ENCODE measurements at regions not wholly inside any gene's neighbourhood (a gene's known extent, or its start where the extent isn't known, plus 50 kb on each side); places are given as distances from the start of the nearest gene placed in this dataset.

- Mint-ChIP-seq H3K9me3 (peaks cover 15% of the 10 kb centered on the region; the same call in 2 of the 3 replicates), H3K27me3 (ENCODE audit: insufficient read depth, low read depth, poor library complexity) (no peaks in the 10 kb centered on the region), H3K4me3 (no peak overlapping the region), H3K36me3 (ENCODE audit: low read depth) (peaks cover 8% of the 10 kb centered on the region; the same call in 2 of the 3 replicates), H3K4me1 (peaks cover 3% of the 10 kb centered on the region; the same call in 1 of the 3 replicates), H3K27ac (no peak overlapping the region)
- TF ChIP-seq JUNB (IDR thresholded peaks at IDR 0.05; ENCODE audit: unreplicated experiment) (no peak), CTCF (conservative IDR thresholded peaks at IDR 0.05; ENCODE audit: low read depth in 2 of 2) (no peak), ETS1 (IDR thresholded peaks at IDR 0.05) (no peak), POLR2AphosphoS5 (IDR thresholded peaks at IDR 0.05; ENCODE audit: low read depth) (no peak)
- Histone ChIP-seq H3K4me2 (no peak overlapping the region), H3F3A (replicated peaks; ENCODE audit: low read depth) (no peaks in the 10 kb centered on the region), H3K27ac (ENCODE audit: low read depth) (no peak overlapping the region), H4K20me1 (replicated peaks; ENCODE audit: insufficient read depth) (no peaks in the 10 kb centered on the region), H3K27me3 (ENCODE audit: insufficient read depth) (no peaks in the 10 kb centered on the region), H3K9me2 (ENCODE audit: insufficient read depth) (0 out of 2 replicates have a peak, but pooled peaks cover 4% of the 10 kb centered on the region), H2AFZ (no peak overlapping the region), H3K36me3 (ENCODE audit: insufficient read depth) (no peaks in the 10 kb centered on the region), H3K4me1 (ENCODE audit: insufficient read depth) (no peaks in the 10 kb centered on the region), H3K79me2 (replicated peaks; ENCODE audit: insufficient read depth) (no peaks in the 10 kb centered on the region), H3K4me3 (no peak overlapping the region)
- ATAC-seq (no peak), DNase-seq (ENCODE audit: low spot score) (no peak)
Observed at GRCh38 chr12:70176290-70176689, 66.9 kb upstream of the CNOT2 start.

- Mint-ChIP-seq H3K4me3 (no peak overlapping the region), H3K27me3 (ENCODE audit: insufficient read depth, low read depth, poor library complexity) (no peaks in the 10 kb centered on the region), H3K9me3 (peaks cover 18% of the 10 kb centered on the region; the same call in 2 of the 3 replicates), H3K36me3 (ENCODE audit: low read depth) (peaks cover 8% of the 10 kb centered on the region; the same call in 2 of the 3 replicates), H3K27ac (no peak overlapping the region), H3K4me1 (peaks cover 3% of the 10 kb centered on the region; the same call in 1 of the 3 replicates)
- H3K9me2 ChIP-seq (ENCODE audit: insufficient read depth) = 0 out of 2 replicates have a peak, but pooled peaks cover 4% of the 10 kb centered on the region
- no peaks in the 10 kb centered on the region for H3K27me3 ChIP-seq (ENCODE audit: insufficient read depth)
- no peaks in the 10 kb centered on the region for H4K20me1 ChIP-seq (replicated peaks; ENCODE audit: insufficient read depth)
- no peak overlapping the region for H3K27ac ChIP-seq (ENCODE audit: low read depth)
- H3F3A ChIP-seq (replicated peaks; ENCODE audit: low read depth) = no peaks in the 10 kb centered on the region
- no peak for ATAC-seq
- no peak for DNase-seq (ENCODE audit: low spot score)
- H2AFZ ChIP-seq = no peak overlapping the region
- no peak overlapping the region for H3K4me2 ChIP-seq
- H3K79me2 ChIP-seq (replicated peaks; ENCODE audit: insufficient read depth) = no peaks in the 10 kb centered on the region
- TF ChIP-seq EZH2 (IDR thresholded peaks at IDR 0.05; ENCODE audit: low read depth, unreplicated experiment) = no peak
- no peak for TF ChIP-seq EZH2phosphoT487 (IDR thresholded peaks at IDR 0.05; ENCODE audit: unreplicated experiment)
- no peak overlapping the region for H3K4me3 ChIP-seq
- no peaks in the 10 kb centered on the region for H3K4me1 ChIP-seq (ENCODE audit: insufficient read depth)
- H3K36me3 ChIP-seq (ENCODE audit: insufficient read depth) = no peaks in the 10 kb centered on the region
Observed at GRCh38 chr12:70177631-70178030, 65.6 kb upstream of the CNOT2 start.

GRCh38 chr12:70178038-70178437 lies 65.2 kb upstream of the CNOT2 start:
- Histone ChIP-seq H3K27ac (ENCODE audit: low read depth) (no peak overlapping the region), H3K27me3 (ENCODE audit: insufficient read depth) (no peaks in the 10 kb centered on the region), H3K4me2 (no peak overlapping the region), H2AFZ (no peak overlapping the region), H3K36me3 (ENCODE audit: insufficient read depth) (no peaks in the 10 kb centered on the region), H3F3A (replicated peaks; ENCODE audit: low read depth) (no peaks in the 10 kb centered on the region), H3K79me2 (replicated peaks; ENCODE audit: insufficient read depth) (no peaks in the 10 kb centered on the region), H3K4me3 (no peak overlapping the region), H4K20me1 (replicated peaks; ENCODE audit: insufficient read depth) (no peaks in the 10 kb centered on the region), H3K4me1 (ENCODE audit: insufficient read depth) (no peaks in the 10 kb centered on the region), H3K9me2 (ENCODE audit: insufficient read depth) (0 out of 2 replicates have a peak, but pooled peaks cover 4% of the 10 kb centered on the region)
- ATAC-seq = no peak
- H3K27me3 Mint-ChIP-seq (ENCODE audit: insufficient read depth, low read depth, poor library complexity) = no peaks in the 10 kb centered on the region
- H3K36me3 Mint-ChIP-seq (ENCODE audit: low read depth) = peaks cover 11% of the 10 kb centered on the region; the same call in 2 of the 3 replicates
- H3K27ac Mint-ChIP-seq = no peak overlapping the region
- H3K4me3 Mint-ChIP-seq = no peak overlapping the region
- no peak for DNase-seq (ENCODE audit: low spot score)
- H3K4me1 Mint-ChIP-seq = peaks cover 3% of the 10 kb centered on the region; the same call in 1 of the 3 replicates
- H3K9me3 Mint-ChIP-seq = peaks cover 22% of the 10 kb centered on the region; the same call in 2 of the 3 replicates
- TF ChIP-seq ZNF331 (CRISPR knock-in tag; IDR thresholded peaks at IDR 0.05; ENCODE audit: low read depth) (no peak), ZNF462 (CRISPR knock-in tag; IDR thresholded peaks at IDR 0.05) (no peak)
